ENCODE measurements at regions not wholly inside any gene's neighbourhood (a gene's known extent, or its start where the extent isn't known, plus 50 kb on each side); places are given as distances from the start of the nearest gene placed in this dataset.
"Not testable (repeated sequence)": the region's sequence is repeated elsewhere in the genome, so short reads cannot be mapped to it uniquely, and the experiment has no call there.

DNA sequence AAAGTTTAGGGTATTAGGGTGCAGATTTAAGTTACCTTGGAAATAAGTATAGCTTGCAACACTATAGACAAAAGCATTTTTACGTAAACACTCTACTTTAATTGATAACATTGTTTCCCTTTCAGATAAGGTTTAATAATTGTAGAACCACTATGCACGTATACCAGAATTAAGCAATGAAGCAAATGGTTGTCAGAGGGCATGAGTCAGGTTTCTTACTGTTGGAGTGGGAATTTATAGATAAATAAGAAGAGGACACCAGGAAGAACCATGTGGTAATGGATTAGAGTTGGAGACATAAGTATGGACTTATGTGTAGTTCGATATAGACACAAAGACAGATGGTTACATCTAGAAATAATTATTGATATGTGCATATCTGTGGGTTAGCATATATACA is 355.6 kb downstream of the ETV1 start:
- no peak for DNase-seq

DNA sequence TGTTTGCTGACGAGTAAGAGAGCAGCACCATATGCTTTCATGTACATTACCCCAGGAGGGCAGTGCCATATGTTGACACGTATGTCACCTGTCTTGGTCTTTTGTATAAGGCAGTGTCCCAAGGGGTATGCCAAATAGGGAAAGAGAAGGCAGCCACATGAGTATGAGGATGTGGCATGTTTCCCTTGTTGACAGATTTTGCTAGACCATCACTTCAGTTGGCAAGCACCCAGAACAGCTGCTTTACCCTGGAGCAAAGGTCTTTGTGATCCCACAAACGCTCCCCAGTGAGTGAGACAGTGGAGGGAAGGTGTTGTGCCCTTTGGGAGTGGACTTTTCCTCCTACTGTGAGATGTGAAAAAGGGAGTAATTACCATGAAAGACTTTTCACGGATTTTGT is 350.1 kb downstream of the ETV1 start:
- no peak for DNase-seq

DNA sequence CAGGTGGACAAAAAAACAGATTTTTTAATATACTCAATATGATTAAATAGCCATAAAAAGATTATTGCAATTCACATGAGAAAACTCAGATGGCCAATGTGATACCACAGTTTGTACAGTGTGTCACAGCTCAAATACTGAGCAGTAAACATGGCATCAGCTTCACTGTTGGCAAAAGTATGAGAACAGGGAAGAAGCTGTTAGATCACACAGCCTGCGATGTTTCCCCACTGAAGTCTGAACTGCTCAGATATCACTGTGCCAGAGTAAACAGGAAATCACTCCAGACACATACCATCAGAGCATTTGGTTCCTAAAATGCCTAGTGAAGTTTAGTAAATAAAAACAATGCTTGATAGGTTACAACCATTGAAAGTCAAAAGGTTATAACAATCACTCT is 347.8 kb downstream of the ETV1 start:
- no peak for DNase-seq

DNA sequence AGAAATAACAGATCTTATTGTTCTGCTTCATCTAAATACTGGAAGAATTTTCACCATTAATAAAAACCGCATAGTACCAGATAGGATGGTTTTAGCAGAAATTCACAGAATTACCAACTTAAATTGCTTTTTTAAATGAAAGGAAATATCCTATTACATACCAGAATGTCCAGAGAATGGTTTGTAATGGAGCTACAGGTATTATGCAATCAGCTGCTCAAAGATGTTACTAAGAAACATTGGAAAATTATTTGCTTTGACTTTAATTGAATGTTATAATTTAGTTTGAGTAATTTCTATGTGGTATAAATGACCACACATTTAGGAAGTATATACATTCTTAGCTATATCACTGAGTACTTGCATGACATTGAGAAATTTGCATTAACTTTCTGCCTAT is 338.3 kb downstream of the ETV1 start:
- DNase-seq: no peak

DNA sequence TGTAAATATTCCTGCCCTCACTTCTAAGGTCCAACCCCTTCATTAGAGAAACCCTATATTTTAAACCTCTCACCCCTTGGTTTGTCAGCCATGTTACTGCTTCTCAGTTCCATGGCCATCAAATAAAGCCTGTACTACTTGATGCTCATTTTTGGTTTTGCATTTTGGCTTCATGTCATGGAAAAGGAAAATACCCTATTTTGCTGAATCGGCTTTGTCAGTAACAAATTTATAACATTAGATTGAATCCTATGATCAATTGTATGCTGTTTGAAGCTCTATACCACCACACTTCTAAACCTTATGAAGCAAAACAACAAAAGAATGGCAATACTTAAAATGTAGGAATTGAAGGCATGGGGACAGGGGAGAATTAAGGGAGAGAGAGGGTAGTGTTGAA is 333.1 kb downstream of the ETV1 start:
- DNase-seq: no peak

DNA sequence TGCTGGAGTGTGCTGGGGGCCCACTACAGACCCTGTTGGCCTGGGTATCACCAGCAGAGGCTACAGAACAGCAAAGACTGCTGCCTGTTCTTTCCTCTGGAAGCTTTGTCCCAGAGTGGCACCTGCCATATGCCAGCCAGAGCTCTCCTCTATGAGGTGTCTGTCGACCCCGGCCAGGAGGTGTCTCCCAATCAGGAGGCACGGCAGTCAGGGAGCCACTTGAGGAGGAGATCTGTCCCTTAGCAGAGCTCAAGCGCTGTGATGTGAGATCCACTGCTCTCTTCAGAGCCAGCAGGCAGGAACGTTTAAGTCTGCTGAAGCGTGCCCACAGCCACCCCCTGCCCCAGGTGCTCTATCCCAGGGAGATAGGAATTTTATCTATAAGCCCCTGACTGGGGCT is 316.2 kb downstream of the ETV1 start:
- no peak for DNase-seq

DNA sequence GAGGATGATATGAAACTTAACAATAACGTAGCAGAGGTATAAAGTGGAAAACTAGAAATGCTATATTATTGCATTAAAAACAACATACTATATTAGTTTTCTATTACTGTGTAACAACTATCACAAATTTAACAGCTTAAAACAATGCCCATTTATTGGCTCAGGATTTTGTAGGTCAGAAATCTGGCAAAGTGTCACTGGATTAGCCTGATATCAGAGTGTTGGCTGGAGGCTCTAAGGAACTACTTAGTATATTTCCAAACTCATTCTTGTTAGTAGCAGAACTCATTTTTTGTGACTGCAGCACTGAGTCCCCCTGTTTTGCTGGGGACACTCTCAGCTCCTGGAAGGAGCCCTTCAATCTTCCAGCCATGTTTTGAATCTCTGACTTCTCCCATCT is 306.8 kb downstream of the ETV1 start:
- DNase-seq: no peak

DNA sequence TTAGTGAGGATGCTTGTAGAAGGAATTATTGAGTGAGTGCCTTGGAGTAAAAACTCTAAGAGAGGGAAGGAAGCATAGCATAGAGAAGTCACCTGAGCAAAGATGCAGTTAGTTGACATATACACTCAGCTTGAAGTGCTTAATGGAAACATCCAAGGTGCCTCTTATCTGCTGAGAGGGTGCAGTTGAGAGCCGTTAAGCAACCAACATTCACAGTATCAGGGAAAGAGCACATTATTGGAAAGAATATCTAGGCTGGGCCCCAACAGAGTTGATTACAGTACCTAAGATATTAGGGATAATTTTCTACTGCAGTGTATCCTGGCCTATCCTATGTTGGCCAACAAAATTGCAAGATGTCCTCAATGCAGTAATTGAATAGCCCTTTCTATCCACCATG is 302.0 kb downstream of the ETV1 start:
- DNase-seq: no peak

DNA sequence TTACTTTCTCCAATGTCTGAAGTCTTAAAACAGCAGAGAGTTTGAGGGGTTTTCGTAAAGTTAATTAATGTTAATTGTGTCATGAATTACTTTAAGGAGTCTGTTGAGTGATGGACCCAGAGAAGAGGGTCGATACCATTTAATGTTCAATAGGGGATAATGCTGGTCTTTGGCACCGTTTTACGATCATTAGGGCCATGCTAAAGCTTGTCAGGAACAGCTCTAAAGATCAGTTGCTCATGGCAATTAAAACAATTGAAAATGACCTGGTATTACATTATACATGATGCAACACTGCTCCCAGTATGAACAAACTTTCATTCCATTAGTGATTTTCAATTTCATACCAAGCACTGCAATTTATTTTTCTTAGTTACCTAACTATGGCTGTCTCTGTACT is 296.9 kb downstream of the ETV1 start:
- no peak for DNase-seq

DNA sequence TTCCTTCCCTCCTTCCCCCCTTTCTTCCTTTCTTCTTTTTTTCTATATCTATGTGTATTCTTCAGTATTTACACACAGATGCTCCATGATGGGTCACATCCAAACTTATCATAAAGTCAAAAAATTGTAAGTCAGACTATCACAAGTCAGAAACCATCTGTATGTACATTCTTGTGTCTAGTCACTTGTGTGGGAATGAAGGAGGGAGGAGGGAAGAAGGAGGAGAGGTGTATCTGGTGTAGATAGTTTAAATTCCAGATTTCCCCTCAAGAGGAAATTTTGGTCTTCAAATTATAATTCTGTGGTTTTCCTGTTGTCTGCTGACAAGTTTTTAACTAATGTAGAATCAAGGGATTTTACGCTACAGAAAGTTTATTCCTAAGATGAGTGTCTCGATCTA is 287.2 kb downstream of the ETV1 start:
- DNase-seq: no peak

DNA sequence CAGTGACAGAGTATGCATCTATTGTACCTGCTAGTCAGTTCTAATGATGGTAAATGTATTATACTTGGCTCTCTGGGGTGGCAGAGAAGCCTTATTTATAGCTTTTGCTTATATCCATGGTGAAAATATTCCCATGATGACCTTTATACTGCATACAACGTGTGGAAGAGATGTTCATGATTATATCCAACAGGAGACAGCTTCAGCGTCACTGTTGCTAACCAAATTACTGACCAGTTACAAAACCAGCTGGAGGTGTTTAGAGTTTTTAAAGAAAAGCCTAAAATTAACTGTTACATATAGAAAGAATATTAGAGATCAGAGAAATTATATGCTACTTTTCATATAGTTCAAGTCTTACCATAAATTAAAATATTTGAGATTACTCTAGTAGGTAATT is 280.8 kb downstream of the ETV1 start:
- DNase-seq: no peak

DNA sequence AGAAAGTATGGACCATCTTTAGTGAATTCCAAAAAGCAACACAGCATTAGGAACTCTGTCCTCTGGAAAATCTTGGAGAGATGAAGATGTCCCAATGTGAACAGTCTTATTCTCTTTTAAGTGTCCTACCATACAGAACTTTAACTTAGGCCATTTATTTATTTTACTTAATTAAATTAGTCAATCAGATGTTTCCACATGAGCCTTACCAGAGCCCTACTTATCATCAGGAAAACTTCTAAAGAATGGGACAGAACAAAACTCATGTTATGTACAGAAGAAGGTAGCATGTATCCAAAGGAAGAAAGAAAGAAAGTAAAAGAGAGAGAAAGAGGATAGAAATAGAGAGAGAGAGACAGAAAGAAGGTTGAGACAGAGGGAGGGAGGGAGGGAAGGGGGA is 276.4 kb downstream of the ETV1 start:
- DNase-seq: no peak

DNA sequence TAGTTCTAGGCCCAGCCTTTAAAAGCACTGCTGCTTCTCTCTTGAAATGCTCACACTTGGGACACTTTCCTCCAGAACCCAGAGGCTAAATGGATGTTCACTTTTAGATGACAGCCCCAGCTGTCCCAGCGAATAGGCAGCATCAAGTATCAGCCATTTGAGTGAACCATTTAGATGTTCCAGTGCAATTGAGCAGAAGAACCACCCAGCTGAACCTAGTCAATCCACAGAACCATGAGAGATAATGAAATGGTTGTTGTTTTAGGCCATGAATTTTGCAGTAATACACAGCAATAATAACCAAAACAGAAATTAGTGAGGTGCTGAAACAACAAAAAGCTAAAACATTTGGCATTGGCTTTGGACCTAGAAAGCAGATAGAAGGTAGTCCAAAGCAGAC is 273.9 kb downstream of the ETV1 start:
- no peak for DNase-seq

DNA sequence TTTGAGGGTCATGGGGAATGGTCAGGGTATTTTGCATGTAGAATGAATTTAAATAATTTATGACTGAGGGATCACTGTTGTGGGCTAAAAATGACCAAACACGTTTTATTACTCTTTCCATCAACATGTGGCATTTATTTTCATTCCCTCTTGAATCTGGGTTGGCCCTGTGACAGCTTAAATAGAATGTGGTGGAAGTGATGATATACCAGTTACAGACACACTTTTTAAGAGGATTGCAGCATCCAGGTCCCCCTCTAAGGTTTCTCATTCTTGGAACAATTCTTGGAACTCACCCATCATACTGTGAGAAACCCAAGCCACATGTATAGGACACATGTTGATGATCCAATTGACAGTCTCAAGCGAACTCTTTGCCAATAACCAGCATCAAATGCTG is 272.4 kb downstream of the ETV1 start:
- DNase-seq: no peak

DNA sequence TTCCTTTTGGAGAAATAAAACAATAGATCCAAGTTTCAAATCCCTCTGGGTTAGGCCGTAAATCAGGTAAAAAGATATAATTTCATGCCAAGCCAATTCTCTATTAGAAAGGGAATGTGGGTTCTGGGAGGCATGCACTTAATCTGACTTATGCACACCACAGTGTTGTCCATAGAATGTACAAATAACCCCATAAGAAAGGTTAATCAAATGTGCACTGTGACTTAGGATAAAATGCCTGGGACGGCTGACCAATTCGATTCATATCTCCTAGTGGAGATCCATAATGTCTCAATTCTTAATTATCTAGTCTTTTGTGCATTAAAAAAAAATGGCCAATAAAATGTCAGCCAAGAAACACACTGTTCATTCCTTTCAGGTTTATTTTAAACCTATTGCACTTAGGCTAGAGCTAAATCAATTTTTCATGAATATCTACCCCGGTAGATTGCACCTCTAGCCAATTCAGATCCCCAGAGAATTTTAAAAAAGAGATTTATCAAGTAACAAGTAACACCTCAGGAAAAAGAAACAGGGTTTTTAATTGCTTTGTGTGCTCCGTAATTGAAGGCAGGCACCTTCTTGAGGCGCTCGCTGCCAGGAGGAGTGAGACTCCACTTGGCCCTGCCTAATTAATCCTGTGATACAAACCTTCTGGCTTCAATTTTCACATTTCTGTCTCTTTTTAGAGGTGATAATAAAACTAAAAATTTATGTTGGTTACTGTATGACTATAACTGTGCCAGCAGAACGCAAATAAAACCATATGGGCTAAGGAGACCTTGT is 265.1 kb downstream of the ETV1 start:
- DNase-seq: no peak

DNA sequence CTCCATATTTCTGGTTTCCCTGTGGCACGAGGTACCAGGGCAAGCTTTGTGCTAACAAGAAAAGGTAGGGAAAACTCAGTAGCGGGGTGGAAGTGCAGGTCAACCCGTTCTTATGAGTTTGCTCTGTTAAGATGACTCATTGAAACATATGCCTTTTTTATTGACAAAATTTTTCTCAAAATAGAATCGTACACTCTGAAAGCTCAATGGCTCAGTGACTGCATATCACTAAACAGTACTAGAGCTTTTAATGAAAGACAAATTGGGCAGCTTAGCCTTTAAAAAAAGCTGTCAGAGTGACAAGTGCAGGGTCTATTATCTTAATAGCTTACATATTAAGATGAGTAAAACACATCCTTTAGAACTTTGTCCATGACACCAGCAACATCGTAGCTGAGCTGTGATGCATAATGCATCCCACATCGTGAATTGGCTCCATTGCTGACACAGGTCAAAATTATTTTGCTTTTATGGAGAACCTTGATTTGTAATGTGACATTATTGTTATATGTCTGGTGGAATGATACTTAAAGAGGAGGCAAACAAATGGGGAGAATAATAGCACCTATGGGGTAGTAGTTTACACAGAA is 264.4 kb downstream of the ETV1 start:
- no peak for DNase-seq

DNA sequence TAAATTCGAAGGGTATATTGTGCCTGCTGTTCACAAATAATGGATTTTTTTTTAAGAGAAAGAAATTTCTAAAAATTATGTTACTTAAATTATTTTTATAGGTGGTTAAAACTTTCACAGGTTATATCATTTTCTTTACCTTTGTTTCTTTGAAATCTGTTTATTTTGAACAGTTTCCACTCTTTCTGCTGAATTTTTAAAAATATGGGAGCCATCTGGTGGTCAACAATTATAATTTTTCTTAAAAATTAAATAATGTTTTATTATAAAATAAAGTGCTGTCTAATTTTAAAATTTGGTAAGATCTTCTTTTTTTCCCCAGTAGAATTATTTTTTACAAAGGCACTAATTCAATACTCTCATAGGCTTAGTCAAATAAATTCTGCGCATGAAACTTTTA is 263.9 kb downstream of the ETV1 start:
- no peak for DNase-seq

DNA sequence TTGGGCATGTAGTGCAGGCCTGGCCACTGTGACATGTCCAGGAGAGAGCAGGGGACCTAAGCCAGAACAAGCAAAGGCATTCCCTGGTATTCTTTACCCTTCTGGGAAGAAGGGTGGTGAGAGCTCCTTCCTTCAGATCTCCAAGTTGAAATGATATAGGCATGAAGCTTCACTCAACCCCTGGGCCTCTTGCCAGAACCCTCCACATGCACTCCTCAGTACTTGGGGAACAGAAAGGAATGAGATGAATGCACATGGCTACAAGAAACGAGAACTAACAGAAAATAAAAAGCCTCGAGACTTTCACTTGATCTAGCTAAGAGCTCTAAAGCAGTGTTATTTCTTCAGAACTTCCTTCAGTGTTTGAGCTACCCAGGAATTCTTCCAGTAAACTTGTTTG is 262.2 kb downstream of the ETV1 start:
- DNase-seq: no peak

DNA sequence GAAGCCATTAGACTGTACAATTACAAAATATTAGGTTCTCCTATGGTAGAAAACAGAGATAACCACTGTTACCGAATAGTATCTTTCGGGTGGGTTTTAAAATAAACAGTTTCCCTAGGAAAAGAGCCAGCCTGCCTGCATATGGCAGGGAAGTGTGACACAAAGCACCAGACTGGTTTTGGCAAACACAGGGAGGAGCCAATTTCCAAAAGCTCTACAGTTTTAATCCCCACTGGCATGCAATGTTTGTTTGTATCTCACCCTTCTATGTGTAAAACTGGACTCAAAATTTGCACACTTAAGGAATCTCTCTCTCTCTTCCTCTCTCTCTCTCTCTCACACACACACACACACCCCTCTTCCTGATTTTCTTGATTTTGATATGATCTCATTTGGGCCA is 261.7 kb downstream of the ETV1 start:
- no peak for DNase-seq

DNA sequence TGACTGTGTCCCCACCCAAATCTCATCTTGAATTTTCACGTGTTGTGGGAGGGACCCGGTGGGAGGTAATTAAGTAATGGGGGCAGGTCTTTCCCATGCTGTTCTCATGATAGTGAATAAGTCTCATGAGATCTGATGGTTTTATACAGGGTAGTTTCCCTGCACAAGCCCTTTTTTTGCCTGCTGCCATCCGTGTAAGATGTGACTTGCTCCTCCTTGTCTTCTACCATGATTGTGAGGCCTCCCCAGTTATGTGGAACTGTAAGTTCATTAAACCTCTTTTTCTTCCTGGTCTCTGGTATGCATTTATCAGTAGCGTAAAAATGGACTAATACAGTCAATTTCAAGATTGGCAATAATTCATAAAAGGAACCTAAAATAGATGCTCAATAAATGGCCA is 261.0 kb downstream of the ETV1 start:
- not testable (repeated sequence) for DNase-seq

DNA sequence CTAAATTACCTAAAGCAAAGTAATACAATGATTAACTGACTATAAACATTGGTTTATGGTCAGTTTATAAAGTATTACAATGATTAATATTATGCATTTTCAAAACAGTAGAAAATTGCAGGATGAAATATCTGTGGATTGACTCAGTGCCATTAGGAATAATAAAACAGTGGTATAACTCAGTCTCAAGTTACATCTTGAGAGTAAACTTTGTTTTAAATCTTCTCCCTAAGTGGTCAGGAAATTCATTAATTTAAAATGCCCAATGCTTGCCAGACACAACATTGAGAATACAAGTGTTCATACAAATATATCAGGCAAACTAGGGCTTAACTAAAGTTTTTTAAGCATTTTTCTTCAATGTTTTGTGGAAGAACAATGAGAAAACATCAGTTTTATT is 257.8 kb downstream of the ETV1 start:
- DNase-seq: no peak

DNA sequence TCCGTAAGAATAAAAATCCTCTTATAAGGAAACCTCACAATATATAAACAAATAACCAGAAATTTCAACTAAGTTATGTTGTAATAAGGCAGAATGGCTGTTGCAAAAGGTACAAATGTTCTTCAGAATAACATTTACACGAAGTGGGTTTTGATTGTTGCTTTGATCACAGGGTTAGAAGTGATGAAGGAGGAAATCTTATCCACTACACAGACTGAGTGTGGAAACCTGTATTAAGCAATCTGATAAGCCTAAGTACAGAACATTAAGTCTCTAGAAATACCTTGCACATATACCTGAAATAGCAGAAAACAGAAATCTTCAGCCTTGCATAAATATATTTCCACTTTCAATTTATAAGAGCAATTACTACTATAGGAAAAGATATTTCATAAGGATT is 251.9 kb downstream of the ETV1 start:
- no peak for DNase-seq

DNA sequence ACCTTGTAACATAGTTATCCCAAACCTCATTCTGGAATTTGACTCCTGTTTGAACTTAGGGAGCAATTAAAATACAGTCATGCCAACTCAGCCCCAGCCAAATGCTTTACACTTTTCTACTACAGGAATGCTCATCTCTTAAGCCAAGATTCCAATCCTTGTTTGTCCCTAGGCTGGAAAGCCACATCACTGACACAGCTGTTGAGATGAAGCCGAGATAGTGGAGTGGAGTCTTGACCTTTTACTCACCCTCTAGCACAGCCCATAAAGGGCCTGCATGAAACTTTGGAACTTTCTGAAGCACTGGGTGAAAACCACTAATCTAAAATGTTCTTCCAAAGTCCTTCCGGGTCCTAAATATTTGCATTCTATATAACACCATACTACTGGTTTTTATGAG is 247.3 kb downstream of the ETV1 start:
- DNase-seq: no peak

DNA sequence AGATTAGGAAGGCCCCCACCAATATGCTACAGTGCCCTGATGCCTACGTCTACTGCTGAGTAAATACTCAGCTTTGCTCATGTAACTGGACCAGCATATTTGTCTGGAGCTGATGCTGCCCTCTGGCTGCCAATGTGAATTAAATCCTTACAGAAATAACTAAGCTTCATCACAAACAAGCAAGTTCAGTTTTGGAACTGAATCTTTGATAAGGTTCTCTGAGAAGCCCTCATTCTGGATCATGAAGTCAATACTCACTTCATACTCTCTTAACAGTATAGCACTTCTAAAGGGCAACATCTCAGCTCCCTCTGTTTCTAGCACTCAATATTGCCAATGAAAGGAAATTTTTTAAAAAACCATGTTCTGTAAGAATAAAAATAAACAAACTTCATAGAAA is 246.7 kb downstream of the ETV1 start:
- peak; percentile 46 for DNase-seq

DNA sequence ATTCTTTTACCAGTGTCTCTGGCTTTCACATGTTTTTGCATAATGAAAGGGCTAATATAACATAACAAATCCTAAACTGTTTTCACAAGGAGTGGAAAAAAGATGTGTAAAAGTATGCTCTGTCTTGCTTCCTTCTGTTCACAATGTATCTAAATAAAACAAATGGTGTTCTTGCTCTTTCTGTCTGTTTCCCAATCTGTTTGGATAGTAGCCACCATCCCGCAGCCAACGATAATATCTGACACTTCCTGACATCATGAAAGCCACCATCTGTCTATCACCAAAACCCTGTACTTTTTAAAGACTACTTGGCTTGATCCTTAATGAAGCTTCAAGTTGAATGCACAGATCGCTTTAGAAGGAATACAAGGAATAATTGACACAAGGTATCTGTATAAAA is 246.2 kb downstream of the ETV1 start:
- no peak for DNase-seq

Data from right forelimb (tissue), 1 donor.